HepG2 (cell line): ENCODE measurements at regions not wholly inside any gene's neighbourhood (a gene's known extent, or its start where the extent isn't known, plus 50 kb on each side); places are given as distances from the start of the nearest gene placed in this dataset.

ENCODE experiments used
- ATAC-seq: fragments of 200-7000 bp; cut with Tn5 transposase; 3 replicates; pipeline ENCODE4 v1.9.1; 2020; ENCODE audit warnings: mild to moderate bottlenecking, moderate library complexity
- BruUV-seq: library from RNA; stranded (reverse); fragments of 400-500 nt; replicated peaks from 2 replicates; lab custom pipeline; 2021; lab: Mats Ljungman, UMichigan
- CTCF ChIA-PET: fragments of 300-600 bp; formaldehyde crosslinking; extraction: SDS; loops from one replicate; lab custom pipeline; 2021; ENCODE audit warnings: low total read pairs, inconsistent platforms, low intra/inter-chr PET ratio; lab: Yijun Ruan, JAX
- POLR2A ChIA-PET: fragments of 350-600 bp; sonication (Branson Sonifier 250); formaldehyde crosslinking; loops from one replicate; lab custom pipeline; 2020; ENCODE audit warnings: antibody characterized with exemption, inconsistent platforms; lab: Yijun Ruan, JAX
- DNase-seq: peaks from one replicate; pipeline ENCODE4 v3.0.0-alpha.2; 2015; ENCODE audit warnings: low spot score
- FAIRE-seq: peaks from 3 replicates; lab custom pipeline; 2011; peaks lifted over from hg19 to GRCh38; lab: Jason Lieb, UNC
- H2AFZ ChIP-seq: one replicate; pipeline ENCODE4 v1.6.1; 2011; ENCODE audit warnings: low read length, inconsistent platforms
- H3K27ac ChIP-seq: fragments of 300-600 bp; 3 replicates; pipeline ENCODE4 v1.8.0; 2011; ENCODE audit warnings: mixed run types, mild to moderate bottlenecking, mixed read lengths, low read length, inconsistent platforms; ENCODE audit not compliant: insufficient read depth; ENCODE audit errors: extremely low read length
- H3K27me3 ChIP-seq, 2 experiments: fragments of 200-600 bp in 1 of 2; 2 replicates in 1 of 2; 3 replicates in 1 of 2; pipeline versions ENCODE4 v1.6.0 to v1.8.0; 2011; ENCODE audit warnings: low read length in 2 of 2, mild to moderate bottlenecking in 2 of 2, moderate library complexity in 2 of 2, inconsistent platforms in 1 of 2; ENCODE audit not compliant: insufficient read depth in 2 of 2, control insufficient read depth in 1 of 2
- H3K36me3 ChIP-seq, 2 experiments: fragments of 200-600 bp in 1 of 2; replicated peaks in 1 of 2; 2 replicates in 1 of 2; 3 replicates in 1 of 2; pipeline versions ENCODE4 v1.5.1 to v1.8.0; 2011; ENCODE audit warnings: low read length in 2 of 2, inconsistent platforms in 1 of 2; ENCODE audit not compliant: insufficient read depth in 2 of 2, control insufficient read depth in 1 of 2
- H3K4me1 ChIP-seq: 2 replicates; pipeline ENCODE4 v1.5.1; 2012; ENCODE audit warnings: low read length, inconsistent platforms; ENCODE audit not compliant: insufficient read depth
- H3K4me2 ChIP-seq: 2 replicates; pipeline ENCODE4 v1.6.0; 2011; ENCODE audit warnings: low read depth, low read length, inconsistent platforms
- H3K4me3 ChIP-seq, 3 experiments: fragments of 200-600 bp in 1 of 3; sonication (generic), shearing (Covaris generic) in 1 of 3; replicated peaks in 1 of 3; 2 replicates each; pipeline ENCODE4 v1.5.1; 2011 to 2016; ENCODE audit warnings: low read length in 3 of 3, inconsistent platforms in 2 of 3, low read depth in 2 of 3, mild to moderate bottlenecking in 2 of 3, control low read depth in 1 of 3, mixed read lengths in 1 of 3; ENCODE audit not compliant: insufficient read depth in 1 of 3
- H3K79me2 ChIP-seq: one replicate; pipeline ENCODE4 v1.6.1; 2011; ENCODE audit warnings: low read length, inconsistent platforms; ENCODE audit not compliant: insufficient read depth
- H3K9ac ChIP-seq: 2 replicates; pipeline ENCODE4 v1.6.0; 2011; ENCODE audit warnings: mild to moderate bottlenecking, low read depth, low read length, inconsistent platforms; ENCODE audit not compliant: insufficient read depth
- H3K9me3 ChIP-seq: 2 replicates; pipeline ENCODE4 v1.5.1; 2012; ENCODE audit warnings: mild to moderate bottlenecking, low read length
- H4K20me1 ChIP-seq: 2 replicates; pipeline ENCODE4 v1.6.0; 2011; ENCODE audit warnings: inconsistent platforms, mild to moderate bottlenecking, low read length, moderate library complexity; ENCODE audit not compliant: insufficient read depth
- CEBPG ChIP-seq: IDR thresholded peaks from 2 replicates; pipeline ENCODE4 v1.6.1; 2016
- HMGXB4 ChIP-seq, 2 experiments: sonication (generic) in 1 of 2; formaldehyde crosslinking in 1 of 2; IDR thresholded peaks; 2 replicates each; pipeline versions ENCODE4 v1.4.0 to v1.6.1; 2018 to 2020; ENCODE audit warnings: missing genetic modification reagents in 2 of 2, borderline replicate concordance in 1 of 2, low read depth in 1 of 2, mild to moderate bottlenecking in 1 of 2, missing biosample characterization in 1 of 2
- HNF4A ChIP-seq: sonication (generic); formaldehyde crosslinking; IDR thresholded peaks from 2 replicates; pipeline ENCODE4 v1.4.0; 2020; ENCODE audit warnings: missing genetic modification reagents
- HOXA5 ChIP-seq: sonication (generic); formaldehyde crosslinking; IDR thresholded peaks from 2 replicates; pipeline ENCODE4 v1.4.0; 2020; ENCODE audit warnings: missing genetic modification reagents
- NR3C1 ChIP-seq: sonication (generic); formaldehyde crosslinking; IDR thresholded peaks from 2 replicates; pipeline ENCODE4 v1.4.0; 2020; ENCODE audit warnings: missing genetic modification reagents
- TMF1 ChIP-seq: sonication (generic); formaldehyde crosslinking; IDR thresholded peaks from 2 replicates; pipeline ENCODE4 v1.8.1; 2022; ENCODE audit warnings: low read depth, missing genetic modification reagents
- YEATS4 ChIP-seq: sonication (generic); formaldehyde crosslinking; IDR thresholded peaks from 2 replicates; pipeline ENCODE4 v1.4.0; 2020; ENCODE audit warnings: missing genetic modification reagents, borderline replicate concordance
- ZNF546 ChIP-seq: sonication (generic); formaldehyde crosslinking; conservative IDR thresholded peaks from 2 replicates; pipeline ENCODE4 v1.8.1; 2023; ENCODE audit warnings: mild to moderate bottlenecking, missing genetic modification reagents
- ZNF556 ChIP-seq: sonication (generic); formaldehyde crosslinking; IDR thresholded peaks from 2 replicates; pipeline ENCODE4 v1.4.0; 2020; ENCODE audit warnings: mild to moderate bottlenecking, missing genetic modification reagents, borderline replicate concordance
- WGBS: methylation state at CpG from one replicate; pipeline ENCODE4 v1.1.6; 2017; ENCODE audit warnings: low lambda C conversion rate; 5-methylcytosine and 5-hydroxymethylcytosine counted together
- in situ Hi-C: cut with HindIII; loops from 2 replicates; pipeline ENCODE4 v1.10.0; 2017; ENCODE audit warnings: low pct_unique_long_range_greater_than_20kb; ENCODE audit not compliant: extremely low pct_ligation_motif_present
- intact Hi-C: fragments of 100-400 bp; cut with micrococcal nuclease; formaldehyde crosslinking; loops from one replicate; pipeline ENCODE4 v1.10.0; 2022; ENCODE audit not compliant: unreplicated experiment
- TF ChIP-seq, protein P1 (sequence below): sonication (generic); formaldehyde crosslinking; IDR thresholded peaks from 2 replicates; pipeline ENCODE4 v1.9.0; 2021; ENCODE audit warnings: mild to moderate bottlenecking, missing genetic modification reagents
- TF ChIP-seq, protein P2 (sequence below): IDR thresholded peaks from 2 replicates; pipeline ENCODE4 v1.6.1; 2016
- TF ChIP-seq, protein P3 (sequence below): sonication (generic); formaldehyde crosslinking; IDR thresholded peaks from 2 replicates; pipeline ENCODE4; 2020; ENCODE audit warnings: missing genetic modification reagents, mild to moderate bottlenecking, borderline replicate concordance

- Histone ChIP-seq H3K4me3 (no peak overlapping the region), H3K36me3 (no peaks in the 10 kb centered on the region), H3K27ac (peak overlapping the region; percentile 43), H3K4me2 (peak overlapping the region; percentile 57), H3K79me2 (no peaks in the 10 kb centered on the region), H3K27me3 (no peaks in the 10 kb centered on the region), H3K9me3 (no peaks in the 10 kb centered on the region), H2AFZ (no peak overlapping the region), H4K20me1 (no peaks in the 10 kb centered on the region), H3K9ac (peak overlapping the region; percentile 44), H3K4me1 (peaks cover 15% of the 10 kb centered on the region)
- ChIA-PET POLR2A (interaction anchor here (1.0 to 1.4 kb wide), 2 partner anchors 17 to 26 kb away, joined by 3 to 6 read pairs; no protein-coding TSS in a partner anchor), CTCF (no interaction called here)
- 14% methylated on average over 1 of the region's 1 CpG for whole genome bisulfite sequencing
- FAIRE-seq (no peak), ATAC-seq (peak; percentile 87), DNase-seq (peak; percentile 79)
- BruUV-seq: no TSS peak
- intact Hi-C loops: loop anchor here (1.0 kb wide), 1 partner anchor 8 kb away; no protein-coding TSS in a partner anchor
- in situ Hi-C loops: no loop called here
- TF ChIP-seq NR3C1 (CRISPR knock-in tag) (no peak), TMF1 (no peak), ZNF546 (no peak), YEATS4 (0 out of 2 replicates have a peak, but pooled peaks have one; percentile 33), HNF4A (CRISPR knock-in tag) (peak; percentile 94), CEBPG (CRISPR knock-in tag) (no peak), ZNF556 (CRISPR knock-in tag) (0 out of 2 replicates have a peak, but pooled peaks have one; percentile 56), HOXA5 (CRISPR knock-in tag) (no peak), HMGXB4 (CRISPR knock-in tag; IDR thresholded peaks at IDR 0.05; ENCODE audit: borderline replicate concordance in 1 of 2, low read depth in 1 of 2) (0 out of 4 replicates have a peak, but pooled peaks of 1 of the 2 experiments have one; percentile 24)
- TF ChIP-seq, protein P1, sequence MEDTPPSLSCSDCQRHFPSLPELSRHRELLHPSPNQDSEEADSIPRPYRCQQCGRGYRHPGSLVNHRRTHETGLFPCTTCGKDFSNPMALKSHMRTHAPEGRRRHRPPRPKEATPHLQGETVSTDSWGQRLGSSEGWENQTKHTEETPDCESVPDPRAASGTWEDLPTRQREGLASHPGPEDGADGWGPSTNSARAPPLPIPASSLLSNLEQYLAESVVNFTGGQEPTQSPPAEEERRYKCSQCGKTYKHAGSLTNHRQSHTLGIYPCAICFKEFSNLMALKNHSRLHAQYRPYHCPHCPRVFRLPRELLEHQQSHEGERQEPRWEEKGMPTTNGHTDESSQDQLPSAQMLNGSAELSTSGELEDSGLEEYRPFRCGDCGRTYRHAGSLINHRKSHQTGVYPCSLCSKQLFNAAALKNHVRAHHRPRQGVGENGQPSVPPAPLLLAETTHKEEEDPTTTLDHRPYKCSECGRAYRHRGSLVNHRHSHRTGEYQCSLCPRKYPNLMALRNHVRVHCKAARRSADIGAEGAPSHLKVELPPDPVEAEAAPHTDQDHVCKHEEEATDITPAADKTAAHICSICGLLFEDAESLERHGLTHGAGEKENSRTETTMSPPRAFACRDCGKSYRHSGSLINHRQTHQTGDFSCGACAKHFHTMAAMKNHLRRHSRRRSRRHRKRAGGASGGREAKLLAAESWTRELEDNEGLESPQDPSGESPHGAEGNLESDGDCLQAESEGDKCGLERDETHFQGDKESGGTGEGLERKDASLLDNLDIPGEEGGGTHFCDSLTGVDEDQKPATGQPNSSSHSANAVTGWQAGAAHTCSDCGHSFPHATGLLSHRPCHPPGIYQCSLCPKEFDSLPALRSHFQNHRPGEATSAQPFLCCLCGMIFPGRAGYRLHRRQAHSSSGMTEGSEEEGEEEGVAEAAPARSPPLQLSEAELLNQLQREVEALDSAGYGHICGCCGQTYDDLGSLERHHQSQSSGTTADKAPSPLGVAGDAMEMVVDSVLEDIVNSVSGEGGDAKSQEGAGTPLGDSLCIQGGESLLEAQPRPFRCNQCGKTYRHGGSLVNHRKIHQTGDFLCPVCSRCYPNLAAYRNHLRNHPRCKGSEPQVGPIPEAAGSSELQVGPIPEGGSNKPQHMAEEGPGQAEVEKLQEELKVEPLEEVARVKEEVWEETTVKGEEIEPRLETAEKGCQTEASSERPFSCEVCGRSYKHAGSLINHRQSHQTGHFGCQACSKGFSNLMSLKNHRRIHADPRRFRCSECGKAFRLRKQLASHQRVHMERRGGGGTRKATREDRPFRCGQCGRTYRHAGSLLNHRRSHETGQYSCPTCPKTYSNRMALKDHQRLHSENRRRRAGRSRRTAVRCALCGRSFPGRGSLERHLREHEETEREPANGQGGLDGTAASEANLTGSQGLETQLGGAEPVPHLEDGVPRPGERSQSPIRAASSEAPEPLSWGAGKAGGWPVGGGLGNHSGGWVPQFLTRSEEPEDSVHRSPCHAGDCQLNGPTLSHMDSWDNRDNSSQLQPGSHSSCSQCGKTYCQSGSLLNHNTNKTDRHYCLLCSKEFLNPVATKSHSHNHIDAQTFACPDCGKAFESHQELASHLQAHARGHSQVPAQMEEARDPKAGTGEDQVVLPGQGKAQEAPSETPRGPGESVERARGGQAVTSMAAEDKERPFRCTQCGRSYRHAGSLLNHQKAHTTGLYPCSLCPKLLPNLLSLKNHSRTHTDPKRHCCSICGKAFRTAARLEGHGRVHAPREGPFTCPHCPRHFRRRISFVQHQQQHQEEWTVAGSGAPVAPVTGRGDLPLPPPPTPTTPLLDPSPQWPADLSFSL (CRISPR knock-in tag): 0 out of 2 replicates have a peak, but pooled peaks have one; percentile 41
- TF ChIP-seq, protein P2, sequence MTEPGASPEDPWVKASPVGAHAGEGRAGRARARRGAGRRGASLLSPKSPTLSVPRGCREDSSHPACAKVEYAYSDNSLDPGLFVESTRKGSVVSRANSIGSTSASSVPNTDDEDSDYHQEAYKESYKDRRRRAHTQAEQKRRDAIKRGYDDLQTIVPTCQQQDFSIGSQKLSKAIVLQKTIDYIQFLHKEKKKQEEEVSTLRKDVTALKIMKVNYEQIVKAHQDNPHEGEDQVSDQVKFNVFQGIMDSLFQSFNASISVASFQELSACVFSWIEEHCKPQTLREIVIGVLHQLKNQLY: no peak
- TF ChIP-seq, protein P3, sequence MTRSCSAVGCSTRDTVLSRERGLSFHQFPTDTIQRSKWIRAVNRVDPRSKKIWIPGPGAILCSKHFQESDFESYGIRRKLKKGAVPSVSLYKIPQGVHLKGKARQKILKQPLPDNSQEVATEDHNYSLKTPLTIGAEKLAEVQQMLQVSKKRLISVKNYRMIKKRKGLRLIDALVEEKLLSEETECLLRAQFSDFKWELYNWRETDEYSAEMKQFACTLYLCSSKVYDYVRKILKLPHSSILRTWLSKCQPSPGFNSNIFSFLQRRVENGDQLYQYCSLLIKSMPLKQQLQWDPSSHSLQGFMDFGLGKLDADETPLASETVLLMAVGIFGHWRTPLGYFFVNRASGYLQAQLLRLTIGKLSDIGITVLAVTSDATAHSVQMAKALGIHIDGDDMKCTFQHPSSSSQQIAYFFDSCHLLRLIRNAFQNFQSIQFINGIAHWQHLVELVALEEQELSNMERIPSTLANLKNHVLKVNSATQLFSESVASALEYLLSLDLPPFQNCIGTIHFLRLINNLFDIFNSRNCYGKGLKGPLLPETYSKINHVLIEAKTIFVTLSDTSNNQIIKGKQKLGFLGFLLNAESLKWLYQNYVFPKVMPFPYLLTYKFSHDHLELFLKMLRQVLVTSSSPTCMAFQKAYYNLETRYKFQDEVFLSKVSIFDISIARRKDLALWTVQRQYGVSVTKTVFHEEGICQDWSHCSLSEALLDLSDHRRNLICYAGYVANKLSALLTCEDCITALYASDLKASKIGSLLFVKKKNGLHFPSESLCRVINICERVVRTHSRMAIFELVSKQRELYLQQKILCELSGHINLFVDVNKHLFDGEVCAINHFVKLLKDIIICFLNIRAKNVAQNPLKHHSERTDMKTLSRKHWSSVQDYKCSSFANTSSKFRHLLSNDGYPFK (CRISPR knock-in tag): no peak
Observed at GRCh38 chr5:38077652-38078051, 180.7 kb upstream of the EGFLAM start.
